ENCODE measurements at regions not wholly inside any gene's neighbourhood (a gene's known extent, or its start where the extent isn't known, plus 50 kb on each side); places are given as distances from the start of the nearest gene placed in this dataset.

- Histone ChIP-seq H2AFZ (ENCODE audit: low read depth, low read length) (no peak overlapping the region), H3K9me3 (replicated peaks; ENCODE audit: control insufficient read depth, insufficient read depth, low read length) (no peaks in the 10 kb centered on the region), H3K4me1 (ENCODE audit: control insufficient read depth, extremely low read depth, insufficient read depth, low read length) (peaks cover 3% of the 10 kb centered on the region), H3K9ac (replicated peaks; ENCODE audit: extremely low read depth, insufficient read depth, low read length) (no peak overlapping the region), H4K20me1 (replicated peaks; ENCODE audit: control insufficient read depth, extremely low read depth, insufficient read depth, low read length) (no peaks in the 10 kb centered on the region), H3K27ac (ENCODE audit: insufficient read depth, low read depth, low read length) (no peak overlapping the region), H3K4me2 (ENCODE audit: insufficient read depth, low read length) (no peak overlapping the region), H3K79me2 (ENCODE audit: control insufficient read depth, insufficient read depth, low read length) (no peaks in the 10 kb centered on the region), H3K27me3 (ENCODE audit: control insufficient read depth in 2 of 2, insufficient read depth in 2 of 2, low read length in 2 of 2) (no peaks in the 10 kb centered on the region), H3K4me3 (replicated peaks in 1 of 3; ENCODE audit: insufficient read depth in 1 of 3, low read depth in 1 of 3, low read length in 3 of 3) (no peak overlapping the region), H3K9me1 (replicated peaks; ENCODE audit: control insufficient read depth, extremely low read depth, insufficient read depth, low read length) (no peaks in the 10 kb centered on the region), H3K36me3 (ENCODE audit: control insufficient read depth in 2 of 2, extremely low read depth in 1 of 2, insufficient read depth in 2 of 2, low read length in 2 of 2) (no peaks in the 10 kb centered on the region)
- intact Hi-C loops (cut with micrococcal nuclease), result no loop called here
- ChIA-PET CTCF (interaction anchor here (1.5 kb wide), 1 partner anchor 466 kb away, joined by 3 read pairs; no protein-coding TSS in a partner anchor), POLR2A (no interaction called here)
- FAIRE-seq (no peak), DNase-seq (ENCODE audit: low read depth, low spot score) (no peak)
- no TSS peak for BruUV-seq (replicated peaks)
- no peak for TF ChIP-seq MYC (IDR thresholded peaks at IDR 0.05; ENCODE audit: low read depth, low read length)
- no peak for TF ChIP-seq FOS (IDR thresholded peaks at IDR 0.05; ENCODE audit: borderline replicate concordance, insufficient read depth, low read length)
- TF ChIP-seq JUN (IDR thresholded peaks at IDR 0.05; ENCODE audit: borderline replicate concordance, insufficient read depth, insufficient read length, low read depth), result no peak
- TF ChIP-seq EZH2 (IDR thresholded peaks at IDR 0.05; ENCODE audit: borderline replicate concordance, low read depth, low read length, severe bottlenecking), result no peak
- no peak for TF ChIP-seq MAX (IDR thresholded peaks at IDR 0.05; ENCODE audit: insufficient read depth, insufficient read length)
- no peak for TF ChIP-seq POLR2AphosphoS5 (IDR thresholded peaks at IDR 0.05; ENCODE audit: insufficient read depth, low read depth, low read length)
- no peak for TF ChIP-seq GATA2 (IDR thresholded peaks at IDR 0.05; ENCODE audit: insufficient read depth, insufficient read length, low read depth, low read length)
- no peak for TF ChIP-seq POLR2A (IDR thresholded peaks at IDR 0.05; ENCODE audit: low read depth, low read length)
- TF ChIP-seq CTCF (IDR thresholded peaks at IDR 0.05; ENCODE audit: extremely low read depth in 1 of 2, insufficient read depth in 1 of 2, low read depth in 1 of 2, low read length in 2 of 2), result no peak
- dilution Hi-C loops (cut with MboI; ENCODE audit: extremely low pct_ligation_motif_present, low sequenced_read_pairs), result no loop called here
Measured at GRCh38 chr6:113586413-113587077, 270.6 kb upstream of the MARCKS start.

Data from endothelial cell of umbilical vein (primary cell).